ENCODE measurements at regions not wholly inside any gene's neighbourhood (a gene's known extent, or its start where the extent isn't known, plus 50 kb on each side); places are given as distances from the start of the nearest gene placed in this dataset.

GRCh38 chr9:90100014-90100413, 495.2 kb downstream of the GADD45G start:
- TF ChIP-seq, protein P1, sequence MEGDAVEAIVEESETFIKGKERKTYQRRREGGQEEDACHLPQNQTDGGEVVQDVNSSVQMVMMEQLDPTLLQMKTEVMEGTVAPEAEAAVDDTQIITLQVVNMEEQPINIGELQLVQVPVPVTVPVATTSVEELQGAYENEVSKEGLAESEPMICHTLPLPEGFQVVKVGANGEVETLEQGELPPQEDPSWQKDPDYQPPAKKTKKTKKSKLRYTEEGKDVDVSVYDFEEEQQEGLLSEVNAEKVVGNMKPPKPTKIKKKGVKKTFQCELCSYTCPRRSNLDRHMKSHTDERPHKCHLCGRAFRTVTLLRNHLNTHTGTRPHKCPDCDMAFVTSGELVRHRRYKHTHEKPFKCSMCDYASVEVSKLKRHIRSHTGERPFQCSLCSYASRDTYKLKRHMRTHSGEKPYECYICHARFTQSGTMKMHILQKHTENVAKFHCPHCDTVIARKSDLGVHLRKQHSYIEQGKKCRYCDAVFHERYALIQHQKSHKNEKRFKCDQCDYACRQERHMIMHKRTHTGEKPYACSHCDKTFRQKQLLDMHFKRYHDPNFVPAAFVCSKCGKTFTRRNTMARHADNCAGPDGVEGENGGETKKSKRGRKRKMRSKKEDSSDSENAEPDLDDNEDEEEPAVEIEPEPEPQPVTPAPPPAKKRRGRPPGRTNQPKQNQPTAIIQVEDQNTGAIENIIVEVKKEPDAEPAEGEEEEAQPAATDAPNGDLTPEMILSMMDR (IDR thresholded peaks at IDR 0.05; ENCODE audit: insufficient read depth, low read depth, low read length, missing control alignments), result no peak
- H3K4me3 ChIP-seq (ENCODE audit: low read depth, low read length), result no peak overlapping the region
- DNase-seq (ENCODE audit: low read depth), result no peak

DNA sequence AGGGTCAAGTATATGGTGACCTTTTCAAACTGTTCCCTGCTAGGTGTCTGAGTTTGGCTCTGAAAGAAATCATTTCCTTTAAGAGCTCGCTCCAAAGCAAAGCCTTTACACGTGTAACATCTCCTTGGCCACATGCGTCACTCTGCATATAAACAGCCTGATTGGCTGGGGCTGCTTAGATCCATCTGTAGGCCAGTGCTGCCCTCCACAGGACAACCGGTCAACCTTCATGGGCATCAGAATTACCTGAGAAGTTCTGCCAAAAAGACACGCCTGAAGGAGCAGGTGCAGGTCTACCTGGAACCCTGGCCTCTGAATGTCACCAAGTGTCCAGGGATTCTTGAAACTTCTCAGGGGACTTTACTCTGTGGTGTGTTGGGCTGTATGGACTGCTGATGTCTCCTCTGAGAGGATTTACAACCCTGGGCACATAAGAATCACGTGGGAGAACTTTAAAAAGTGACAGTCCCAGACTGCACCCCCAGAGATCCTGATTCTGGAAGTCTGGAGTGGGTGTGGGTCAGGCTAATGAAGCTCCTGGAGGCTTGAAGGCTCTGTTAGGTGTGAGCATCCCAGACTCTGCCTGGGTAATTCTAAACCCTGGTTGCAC, 497.6 kb downstream of the GADD45G start:
- TF ChIP-seq, protein P1 (IDR thresholded peaks at IDR 0.05; ENCODE audit: insufficient read depth, low read depth, low read length, missing control alignments), result peak; percentile 71
- peak; percentile 88 for DNase-seq (ENCODE audit: low read depth)
- H3K4me3 ChIP-seq (ENCODE audit: low read depth, low read length), result no peak overlapping the region

DNA sequence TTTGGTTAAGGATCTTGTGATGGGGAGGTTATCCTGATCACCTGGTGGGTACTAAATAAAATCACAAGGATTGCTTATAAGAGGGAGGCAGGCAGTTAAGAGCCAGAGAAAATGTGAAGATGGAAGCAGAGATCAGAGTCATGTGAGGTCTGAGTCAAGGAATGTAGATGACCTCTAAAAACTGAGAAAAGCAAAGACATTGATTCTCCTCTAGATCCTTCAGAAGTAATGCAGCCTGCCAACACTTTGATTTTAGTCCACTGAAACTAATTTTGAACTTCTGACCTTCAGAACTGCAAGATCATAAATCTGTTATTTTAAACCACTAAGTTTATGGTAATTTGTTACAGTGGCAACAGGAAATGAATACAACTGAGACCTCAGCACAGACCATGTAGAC, 499.0 kb downstream of the GADD45G start:
- TF ChIP-seq, protein P1 (IDR thresholded peaks at IDR 0.05; ENCODE audit: insufficient read depth, low read depth, low read length, missing control alignments), result no peak
- H3K4me3 ChIP-seq (ENCODE audit: low read depth, low read length), result no peak overlapping the region
- DNase-seq (ENCODE audit: low read depth), result no peak

DNA sequence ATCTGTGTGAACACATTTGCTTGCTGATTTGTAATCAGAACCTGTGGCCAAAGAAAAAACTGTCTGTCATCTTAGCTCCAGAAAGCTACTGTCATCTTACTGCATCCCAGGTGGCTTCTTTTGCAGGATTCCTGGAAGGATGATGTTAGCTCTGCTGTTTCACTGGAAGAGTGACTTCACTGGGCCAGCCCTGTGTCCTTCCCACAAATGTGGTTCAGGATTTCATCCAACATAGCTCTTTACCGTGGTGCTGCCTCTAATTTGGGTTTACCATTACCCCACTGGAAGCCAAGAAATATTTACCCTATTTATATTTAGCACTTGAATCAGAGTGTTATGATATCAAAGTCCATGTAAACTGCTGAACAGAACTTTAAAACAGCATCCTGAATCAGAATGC, 501.0 kb downstream of the GADD45G start:
- no peak overlapping the region for H3K4me3 ChIP-seq (ENCODE audit: low read depth, low read length)
- TF ChIP-seq, protein P1 (IDR thresholded peaks at IDR 0.05; ENCODE audit: insufficient read depth, low read depth, low read length, missing control alignments), result no peak
- no peak for DNase-seq (ENCODE audit: low read depth)

GRCh38 chr9:90107040-90107725, 502.4 kb downstream of the GADD45G start:
- DNase-seq (ENCODE audit: low read depth), result no peak
- TF ChIP-seq, protein P1 (IDR thresholded peaks at IDR 0.05; ENCODE audit: insufficient read depth, low read depth, low read length, missing control alignments), result no peak
- H3K4me3 ChIP-seq (ENCODE audit: low read depth, low read length), result no peak overlapping the region

GRCh38 chr9:90107726-90108655, 503.2 kb downstream of the GADD45G start:
- no peak for DNase-seq (ENCODE audit: low read depth)
- no peak overlapping the region for H3K4me3 ChIP-seq (ENCODE audit: low read depth, low read length)
- TF ChIP-seq, protein P1 (IDR thresholded peaks at IDR 0.05; ENCODE audit: insufficient read depth, low read depth, low read length, missing control alignments), result no peak

Measured in GM12865 (cell line).